Activated T-cell treated with anti-CD3 and anti-CD28 coated beads for 24 hours (primary cell): ENCODE measurements at regions not wholly inside any gene's neighbourhood (a gene's known extent, or its start where the extent isn't known, plus 50 kb on each side); places are given as distances from the start of the nearest gene placed in this dataset.
"Not testable (repeated sequence)": the region's sequence is repeated elsewhere in the genome, so short reads cannot be mapped to it uniquely, and the experiment has no call there.

Source experiments
- DNase-seq: peaks from one replicate; pipeline ENCODE4 v3.0.0-alpha.2; 2020; ENCODE audit warnings: low read depth

DNA sequence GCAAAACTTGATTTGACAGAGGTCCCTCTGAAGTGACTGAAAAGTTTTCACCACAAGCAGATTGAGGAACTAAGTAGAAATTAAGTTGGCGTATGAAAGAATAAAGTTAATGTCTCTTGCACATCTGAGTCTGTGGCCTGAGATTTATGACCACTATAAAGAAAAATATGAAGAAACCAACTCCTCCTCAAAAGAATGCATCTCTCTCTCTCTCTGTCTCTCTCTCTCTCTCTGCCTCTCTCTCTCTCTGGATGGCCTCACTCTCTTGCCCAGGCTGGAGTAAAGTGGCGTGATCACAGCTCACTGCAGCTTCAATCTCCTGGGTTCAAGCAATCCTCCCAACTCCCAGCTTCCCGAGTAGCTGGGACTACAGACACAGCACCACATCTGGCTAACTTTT lies 55.2 kb downstream of the RPL22L1 start:
- no peak for DNase-seq

DNA sequence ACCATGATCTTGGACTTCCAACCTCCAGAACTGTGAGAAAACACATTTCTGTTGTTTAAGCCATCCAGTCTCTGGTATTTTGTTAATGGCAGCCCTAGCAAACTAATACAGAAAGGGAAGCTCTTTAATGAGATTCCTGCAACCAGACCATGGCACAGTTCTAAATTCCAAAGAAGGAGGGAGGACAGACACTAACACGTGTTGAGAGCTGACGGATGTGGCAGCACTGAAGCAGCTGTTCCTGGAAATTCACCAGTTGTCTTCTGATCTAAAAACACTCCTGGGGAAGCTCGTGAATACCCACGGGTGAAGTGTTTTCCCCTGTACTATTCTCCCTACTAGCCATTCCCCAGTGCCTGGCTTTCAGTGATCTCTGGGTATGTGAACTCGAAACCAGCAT lies 56.7 kb downstream of the RPL22L1 start:
- DNase-seq, result no peak

DNA sequence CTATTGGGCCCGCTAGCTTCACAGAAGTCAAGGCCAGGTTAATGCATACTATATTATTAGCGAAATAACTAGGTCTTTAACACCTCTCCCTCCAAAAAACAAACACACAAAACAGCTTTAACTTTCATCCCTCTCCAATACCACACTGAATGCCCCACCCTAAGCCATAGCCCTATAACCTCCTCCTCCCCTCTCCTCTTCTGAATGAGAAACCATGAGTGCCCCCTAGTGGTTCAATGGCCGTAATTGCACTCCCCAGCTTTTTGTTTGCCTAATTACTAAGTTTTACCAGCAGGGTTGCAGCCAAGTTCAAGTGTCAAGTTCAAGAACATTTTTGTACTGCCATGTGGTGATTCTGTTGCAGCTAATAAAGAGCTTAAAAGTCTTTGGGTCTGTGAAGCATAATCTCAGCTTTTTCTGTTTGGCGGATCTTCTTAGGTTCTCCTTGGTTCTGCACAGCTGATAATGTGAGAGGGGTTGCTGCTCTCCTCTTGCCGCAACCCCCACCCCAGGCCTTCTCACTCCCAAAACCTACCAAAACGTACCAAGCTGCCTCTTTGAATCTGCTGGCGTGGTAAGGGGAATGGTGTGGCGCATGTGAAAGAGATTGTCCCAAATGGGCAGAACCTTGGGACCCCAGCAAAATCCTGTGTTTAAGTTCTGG lies 57.9 kb downstream of the RPL22L1 start:
- DNase-seq, result peak; percentile 59

DNA sequence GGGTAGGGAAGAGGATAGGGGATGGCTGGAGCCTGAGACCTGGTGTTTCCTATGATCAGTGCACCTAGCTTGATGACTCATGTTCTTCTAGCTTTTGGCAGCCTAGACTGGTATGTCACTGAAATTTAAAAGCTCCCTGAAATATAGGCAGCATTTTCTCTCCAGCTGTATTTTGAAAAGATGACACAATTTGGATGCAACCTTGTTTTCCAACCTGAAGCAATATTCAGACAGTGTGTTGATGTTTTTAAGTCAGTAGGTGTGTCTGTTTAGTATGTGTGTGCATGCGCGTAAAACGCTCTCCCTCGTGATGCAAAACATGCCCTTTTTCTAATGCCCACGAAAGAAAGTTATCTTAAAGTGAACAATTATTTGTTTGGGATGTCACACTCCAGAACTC lies 58.5 kb downstream of the RPL22L1 start:
- no peak for DNase-seq

DNA sequence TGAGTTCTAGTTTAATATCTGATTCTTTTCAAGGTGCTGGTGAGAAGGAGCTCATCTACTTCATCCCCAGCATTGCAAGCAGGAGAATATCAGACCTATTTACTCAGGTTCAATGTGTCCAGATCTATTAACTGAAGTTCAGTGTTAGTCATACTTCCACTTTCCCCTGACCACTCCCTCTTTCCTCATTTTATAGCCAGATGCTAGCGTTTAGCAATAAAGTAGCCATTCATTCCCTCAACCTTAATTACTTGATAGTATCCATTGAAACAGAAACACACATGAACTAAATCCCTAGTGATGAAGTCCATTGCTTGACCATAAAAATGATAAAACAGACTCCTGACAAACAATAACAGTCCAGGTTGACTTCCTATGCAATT lies 60.0 kb downstream of the RPL22L1 start:
- DNase-seq, result no peak

DNA sequence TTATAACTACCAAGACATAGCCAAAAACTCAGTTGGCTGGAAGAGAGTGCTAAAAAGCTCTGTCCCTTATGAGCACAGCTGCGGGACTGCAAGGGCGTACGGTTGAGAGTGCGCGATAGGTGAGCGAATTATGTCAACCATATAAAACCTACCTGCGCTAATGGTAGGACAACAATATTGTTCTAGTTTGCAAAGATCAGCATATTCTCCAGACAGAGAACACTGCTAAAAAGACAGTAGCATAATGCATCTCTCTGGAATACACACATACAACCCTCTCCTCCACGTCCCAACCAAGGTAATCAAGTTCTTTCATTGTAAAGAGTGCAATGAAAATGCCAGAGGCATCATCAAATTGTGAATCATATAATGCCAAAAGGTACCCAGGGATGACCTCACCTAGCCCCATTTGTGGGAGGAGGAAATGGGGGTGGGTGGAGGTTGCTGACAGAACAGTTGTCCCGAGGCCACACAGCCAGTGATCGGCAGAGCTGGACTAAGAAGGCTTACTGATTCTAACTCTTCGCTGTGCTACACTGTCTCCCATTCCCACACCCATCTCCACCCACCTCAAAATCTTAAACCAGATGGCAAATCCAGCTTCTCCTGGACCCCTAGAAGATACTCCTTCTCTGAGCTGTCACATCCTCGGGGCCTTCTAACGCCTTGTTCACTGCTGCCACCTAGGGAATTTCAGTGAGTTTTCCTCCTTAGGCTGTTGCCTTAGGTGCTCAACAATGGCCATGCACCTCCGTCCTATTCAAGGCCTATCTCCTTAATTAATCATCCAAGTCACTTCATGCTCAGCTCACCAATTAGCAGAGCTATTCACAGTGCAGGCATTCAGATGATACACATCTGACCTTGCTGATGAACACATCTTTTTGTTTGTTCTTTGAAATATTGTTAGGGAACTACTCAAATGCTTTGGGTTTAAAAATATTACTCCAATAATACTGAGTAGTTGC lies 60.7 kb downstream of the RPL22L1 start:
- no peak for DNase-seq

DNA sequence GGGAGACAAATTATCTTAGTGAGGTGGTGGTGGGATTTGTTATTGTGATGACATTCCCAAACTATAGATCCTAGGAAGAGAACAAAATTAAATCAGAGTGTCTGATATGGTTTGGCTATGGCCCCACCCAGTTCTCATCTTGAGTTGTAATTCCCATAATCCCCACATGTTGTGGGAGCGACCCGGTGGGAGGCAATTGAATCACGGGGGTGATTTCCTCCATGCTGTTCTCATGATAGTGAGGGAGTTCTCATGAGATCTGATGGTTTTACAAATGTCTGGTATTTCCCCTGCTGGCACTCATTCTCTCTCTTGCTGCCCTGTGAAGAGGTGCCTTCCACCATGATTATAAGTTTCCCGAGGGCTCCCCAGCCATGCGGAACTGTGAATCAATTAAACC lies 62.0 kb downstream of the RPL22L1 start:
- no peak for DNase-seq

DNA sequence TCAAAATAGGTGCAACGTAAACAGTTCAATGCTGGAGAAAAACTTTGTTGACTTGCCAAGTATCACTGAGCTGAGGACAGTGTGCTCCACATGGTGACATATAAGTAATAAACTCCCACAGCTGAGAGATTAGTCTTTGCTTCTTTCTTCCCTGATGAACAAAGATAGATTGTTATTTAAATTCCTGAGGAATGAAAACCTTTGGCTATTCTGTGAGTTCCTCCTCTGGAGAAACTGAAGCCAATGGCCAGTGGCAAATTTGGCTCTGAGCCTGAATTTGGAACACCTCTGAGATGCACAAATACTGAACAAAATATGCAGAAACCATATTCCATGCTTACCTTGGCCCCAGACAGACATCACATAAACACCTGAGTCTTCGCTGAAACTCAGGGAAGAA lies 63.3 kb downstream of the RPL22L1 start:
- DNase-seq, result no peak

DNA sequence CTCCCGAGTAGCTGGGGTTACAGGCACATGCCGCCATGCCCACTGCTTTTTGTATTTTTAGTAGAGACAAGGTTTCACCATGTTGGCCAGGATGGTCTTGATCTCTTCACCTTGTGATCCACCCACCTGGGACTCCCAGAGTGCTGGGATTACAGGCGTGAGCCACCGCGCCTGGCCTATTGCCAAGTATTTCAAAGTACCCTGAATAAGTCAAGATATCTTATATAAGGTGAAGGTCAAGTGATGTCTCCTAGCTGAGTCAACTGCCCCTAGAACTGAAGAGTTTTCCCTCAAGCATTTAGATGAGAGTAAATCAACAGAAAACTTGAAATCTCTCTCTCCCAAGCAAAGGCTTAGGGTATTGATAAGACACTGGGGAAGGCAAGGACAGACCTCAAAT lies 63.9 kb downstream of the RPL22L1 start:
- DNase-seq, result no peak

DNA sequence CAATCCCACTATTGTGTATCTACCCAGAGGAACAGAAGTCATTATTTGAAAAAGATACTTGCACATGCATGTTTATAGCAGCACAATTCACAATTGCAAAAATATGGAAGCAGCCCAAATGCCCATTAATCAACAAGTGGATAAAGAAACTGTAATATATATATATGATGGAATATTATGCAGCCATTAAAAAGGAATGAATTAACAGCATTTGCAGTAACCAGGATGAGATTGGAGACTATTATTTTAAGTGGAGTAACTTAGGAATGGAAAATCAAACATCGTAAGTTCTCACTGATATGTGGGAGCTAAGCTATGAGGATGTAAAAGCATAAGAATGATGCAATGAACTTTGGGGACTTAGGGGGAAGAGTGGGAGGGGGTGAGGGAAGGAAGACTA lies 64.7 kb downstream of the RPL22L1 start:
- DNase-seq, result not testable (repeated sequence)

DNA sequence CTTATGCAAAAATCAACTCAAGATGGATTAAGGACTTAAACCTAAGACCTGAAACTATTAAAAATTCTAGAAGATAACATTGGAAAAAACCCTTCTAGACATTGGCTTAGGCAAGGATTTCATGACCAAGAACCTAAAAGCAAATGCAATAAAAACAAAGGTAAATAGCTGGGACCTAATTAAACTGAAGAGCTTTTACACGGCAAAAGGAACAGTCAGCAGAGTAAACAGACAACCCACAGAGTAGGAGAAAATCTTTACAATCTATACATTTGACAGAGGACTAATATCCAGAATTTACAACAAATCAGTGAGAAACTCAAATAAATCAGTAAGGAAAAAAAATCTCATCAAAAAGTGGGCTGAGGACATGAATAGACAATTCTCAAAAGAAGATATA lies 65.4 kb downstream of the RPL22L1 start:
- DNase-seq, result not testable (repeated sequence)

DNA sequence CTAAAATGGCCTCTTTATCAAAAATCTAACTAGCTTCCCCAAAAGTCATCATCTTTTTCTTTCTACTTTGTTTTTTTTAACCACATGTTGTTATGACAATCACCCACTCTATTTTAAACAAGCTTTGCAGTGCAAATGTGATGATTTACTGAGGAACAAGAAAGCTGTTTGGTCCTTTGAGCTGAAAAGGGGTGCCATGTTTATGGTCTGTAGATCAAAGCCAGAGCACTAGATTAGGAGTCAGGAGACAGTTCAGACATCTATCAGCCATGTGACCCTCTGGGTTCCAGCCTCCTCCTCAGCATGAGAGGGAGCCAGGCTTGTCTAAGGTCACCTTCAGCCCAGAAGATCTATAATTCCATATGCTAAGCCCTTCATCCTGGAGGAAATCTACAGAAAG lies 65.9 kb downstream of the RPL22L1 start:
- no peak for DNase-seq

DNA sequence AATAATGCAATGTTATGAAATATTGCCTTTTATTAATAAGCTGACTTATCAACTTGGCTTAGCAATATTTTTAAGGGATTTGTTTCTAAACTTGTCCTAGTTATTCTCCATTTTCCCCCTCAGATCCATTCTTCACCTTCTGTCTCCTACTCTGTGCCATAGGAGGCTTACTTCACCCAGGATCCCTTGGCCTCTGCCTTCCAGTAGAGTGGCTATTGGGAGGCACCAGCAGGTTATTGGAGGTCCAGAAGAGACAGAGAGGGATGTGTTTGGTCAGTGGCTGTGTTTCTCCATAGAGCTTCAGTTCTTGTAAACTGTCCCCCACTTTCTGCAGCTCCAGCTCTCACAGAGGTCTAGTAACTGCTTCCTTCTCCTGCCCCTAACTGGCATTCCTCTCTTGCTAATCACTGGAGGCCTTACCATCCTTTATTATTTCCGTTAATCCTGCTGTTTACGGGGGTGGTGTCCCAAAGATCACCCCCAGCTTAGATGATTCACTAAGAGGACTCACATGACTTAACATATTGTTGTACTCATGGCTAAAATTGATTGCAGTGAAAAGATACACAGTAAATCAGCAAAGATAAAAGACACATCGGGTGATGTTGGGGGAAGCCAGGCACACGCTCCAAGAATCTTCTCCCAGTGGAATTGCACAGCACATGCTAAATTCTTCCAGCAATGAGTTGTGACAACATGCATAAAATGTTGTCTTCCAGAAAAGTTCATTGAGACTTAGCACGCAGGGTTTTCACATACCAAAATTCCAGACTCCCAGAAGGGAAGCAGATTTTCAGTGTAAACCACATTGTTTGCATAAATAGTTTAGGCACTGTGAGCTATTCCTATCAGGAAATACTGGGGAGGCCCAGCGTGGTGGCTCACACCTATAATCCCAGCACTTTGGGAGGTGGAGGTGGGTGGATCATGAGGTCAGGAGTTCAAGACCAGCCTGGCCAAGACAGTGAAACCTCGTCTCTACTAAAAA lies 67.5 kb downstream of the RPL22L1 start:
- DNase-seq, result no peak

DNA sequence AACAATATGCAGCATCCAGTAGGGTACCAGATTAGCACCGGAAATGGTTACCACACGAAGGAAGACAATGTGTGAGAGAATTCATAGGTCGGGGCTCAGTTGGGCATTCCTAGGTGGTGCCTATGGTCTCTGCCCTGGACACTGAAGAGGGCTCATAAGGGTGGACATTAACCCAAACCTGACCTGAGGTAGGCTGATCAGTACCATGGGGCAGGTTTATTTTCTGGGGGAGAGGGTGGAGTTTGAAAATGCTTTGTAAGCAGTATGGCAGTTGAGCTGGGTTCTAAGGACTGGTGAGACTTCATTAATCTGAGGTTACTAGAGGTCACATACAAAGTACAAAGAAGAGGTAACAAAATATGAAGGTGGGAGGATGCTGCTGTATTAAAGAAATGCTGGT lies 68.4 kb downstream of the RPL22L1 start:
- no peak for DNase-seq

DNA sequence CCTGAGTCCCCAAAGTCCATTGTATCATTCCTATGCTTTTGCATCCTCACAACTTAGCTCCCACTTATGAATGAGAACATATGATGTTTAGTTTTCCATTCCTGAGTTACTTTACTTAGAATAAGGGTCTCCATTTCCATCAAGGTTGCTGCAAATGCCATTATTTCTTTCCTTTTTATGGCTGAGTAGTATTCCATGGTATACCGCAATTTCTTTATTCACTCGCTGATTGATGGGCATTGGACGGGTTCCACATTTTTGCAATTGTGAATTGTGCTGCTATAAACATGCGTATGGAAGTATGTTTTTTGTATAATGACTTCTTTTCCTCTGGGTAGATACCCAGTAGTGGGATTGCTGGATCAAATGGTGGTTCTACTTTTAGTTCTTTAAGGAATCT lies 69.7 kb downstream of the RPL22L1 start:
- DNase-seq, result not testable (repeated sequence)

DNA sequence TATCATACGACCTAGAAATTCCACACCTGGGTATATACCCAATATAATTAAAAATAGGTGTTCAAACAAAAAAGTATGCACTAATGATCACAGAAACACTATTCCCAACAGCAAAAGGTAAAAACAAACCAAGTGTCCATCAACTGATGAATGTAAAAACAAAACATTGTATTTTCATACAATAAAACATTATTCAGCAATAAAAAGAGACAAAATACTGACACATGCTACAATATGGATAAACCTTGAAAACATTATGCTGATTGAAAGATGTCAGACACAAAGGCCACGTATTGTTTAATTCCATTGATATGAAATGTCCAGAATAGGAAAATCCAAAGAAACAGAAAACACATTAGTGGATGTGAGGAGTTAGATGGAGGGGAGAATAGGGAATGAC lies 71.0 kb downstream of the RPL22L1 start:
- DNase-seq, result no peak

DNA sequence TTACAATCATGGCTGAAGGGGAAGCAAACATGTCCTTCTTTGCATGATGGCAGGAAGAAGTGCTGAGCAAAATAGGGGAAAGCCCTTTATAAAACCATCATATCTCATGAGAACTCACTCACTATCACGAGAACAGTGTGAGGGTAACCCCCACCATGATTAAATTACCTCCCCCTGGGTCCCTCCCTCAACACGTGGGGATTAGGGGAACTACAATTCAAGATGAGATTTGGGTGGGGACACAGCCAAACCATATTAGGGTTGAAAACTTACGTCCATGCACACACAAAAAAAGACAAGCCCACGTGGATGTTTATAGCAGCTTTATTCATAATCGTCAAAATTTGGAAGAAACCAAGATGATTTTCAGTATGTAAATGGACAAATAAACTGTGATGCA lies 72.3 kb downstream of the RPL22L1 start:
- DNase-seq, result no peak

DNA sequence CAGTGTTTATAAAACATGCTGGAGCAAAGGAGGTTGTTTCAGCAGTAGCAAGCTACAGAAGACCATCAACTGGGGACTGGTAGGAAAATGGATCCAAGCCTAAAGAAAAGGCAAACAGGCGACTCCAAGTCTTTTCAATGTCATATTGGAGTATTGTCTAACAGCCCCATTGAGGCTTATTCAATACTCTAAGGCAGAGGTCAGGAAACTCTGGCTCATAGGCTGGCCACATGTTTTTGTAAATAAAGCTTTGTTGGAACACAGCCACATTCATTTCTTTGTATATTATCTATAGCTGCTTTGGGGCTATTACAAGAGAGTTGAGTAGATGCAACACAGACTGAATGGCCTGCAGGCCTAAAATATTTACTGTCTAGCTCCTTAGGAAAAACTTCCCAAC lies 77.5 kb downstream of the RPL22L1 start:
- DNase-seq, result no peak

DNA sequence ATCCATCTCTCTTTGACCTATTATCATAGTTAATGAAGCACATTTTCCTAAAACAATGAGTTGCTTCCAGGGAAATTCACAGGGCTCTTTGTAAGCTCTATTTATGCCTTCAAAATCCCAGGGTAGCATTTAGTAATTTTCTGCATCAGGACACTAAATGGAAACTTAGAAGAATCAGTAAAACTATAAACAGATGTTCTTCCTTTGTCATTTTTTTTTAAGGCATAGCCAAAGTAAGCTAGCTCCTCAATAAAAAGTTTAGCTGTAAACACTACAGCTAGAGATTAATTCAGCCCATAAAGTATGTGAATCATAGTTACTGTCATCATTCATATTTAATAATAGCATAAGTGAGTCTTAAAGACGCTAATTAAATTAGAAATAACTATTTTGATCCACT lies 79.3 kb downstream of the RPL22L1 start:
- no peak for DNase-seq

DNA sequence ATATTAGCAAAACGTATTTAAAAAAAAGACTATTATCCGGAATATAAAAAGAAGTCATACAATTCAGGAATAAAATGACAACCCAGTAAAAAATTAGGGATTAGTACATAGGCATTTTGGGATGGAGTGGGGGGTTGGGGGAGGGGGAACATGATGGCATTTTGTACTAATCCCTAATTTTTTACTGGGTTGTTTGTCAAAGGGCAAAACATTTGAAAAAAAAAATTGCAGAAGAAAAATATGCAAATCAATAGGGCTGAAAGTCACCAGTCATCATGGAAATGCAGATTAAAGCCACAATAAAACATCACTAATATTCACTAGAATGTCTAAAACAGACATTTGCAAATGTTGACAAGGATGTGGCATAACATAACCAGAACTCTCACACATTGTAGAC lies 82.5 kb downstream of the RPL22L1 start:
- no peak for DNase-seq

DNA sequence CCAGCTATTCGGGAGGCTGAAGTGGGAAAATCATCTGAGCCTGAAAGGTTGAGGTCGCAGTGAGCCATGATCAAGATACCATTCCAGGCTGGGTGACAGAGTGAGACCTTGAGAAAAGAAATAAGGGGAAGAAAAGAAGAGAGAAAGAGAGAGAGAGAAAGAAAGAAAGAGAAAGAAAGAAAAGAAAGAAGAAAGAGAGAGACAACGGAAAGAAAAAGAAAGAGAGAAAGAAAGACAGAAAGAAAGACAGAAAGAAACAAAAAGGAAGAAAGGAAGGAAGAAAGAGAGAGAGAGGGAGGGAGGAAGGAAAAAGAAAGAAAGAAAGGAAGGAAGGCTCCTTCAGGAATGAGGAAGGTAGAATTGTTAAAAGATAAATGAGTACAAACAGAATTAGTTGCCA lies 84.5 kb downstream of the RPL22L1 start:
- no peak for DNase-seq

DNA sequence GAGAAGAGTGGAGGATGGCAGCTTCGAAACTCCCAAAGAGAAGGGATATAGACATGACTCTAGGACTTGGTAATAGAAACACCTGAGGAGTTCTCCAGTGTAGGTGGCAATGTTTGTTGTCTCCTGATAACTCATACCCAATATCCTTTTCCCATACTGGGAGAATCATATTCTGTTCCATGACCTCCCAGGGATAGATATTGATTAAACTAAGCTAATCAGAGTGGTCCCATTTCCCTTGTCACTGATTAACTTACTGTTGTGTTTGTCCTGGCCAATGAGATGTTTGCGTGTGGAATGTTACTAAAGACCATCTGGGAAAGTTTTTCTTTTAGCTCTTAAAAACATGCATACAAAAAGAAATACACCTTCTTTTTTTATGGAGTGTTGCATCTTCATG lies 85.6 kb downstream of the RPL22L1 start:
- no peak for DNase-seq
